Suprapubic skin (tissue), 4 donors: ENCODE measurements at regions not wholly inside any gene's neighbourhood (a gene's known extent, or its start where the extent isn't known, plus 50 kb on each side); places are given as distances from the start of the nearest gene placed in this dataset.

Experiments
- DNase-seq, 2 donors: peaks; one replicate each; pipeline ENCODE4 v3.0.0-alpha.2; 2019; ENCODE audit warnings: low spot score in 2 of 2
- H3K27ac ChIP-seq: fragments of 200-600 bp; sonication (generic); one replicate; pipeline ENCODE4 v1.5.1; 2019
- H3K27me3 ChIP-seq: fragments of 200-600 bp; sonication (generic); one replicate; pipeline ENCODE4 v1.5.1; 2019
- H3K36me3 ChIP-seq: fragments of 200-600 bp; sonication (generic); one replicate; pipeline ENCODE4 v1.5.1; 2019
- H3K4me1 ChIP-seq: fragments of 200-600 bp; sonication (generic); one replicate; pipeline ENCODE4 v1.5.1; 2019
- H3K4me3 ChIP-seq: fragments of 200-600 bp; sonication (generic); one replicate; pipeline ENCODE4 v1.5.1; 2019; ENCODE audit warnings: mild to moderate bottlenecking
- H3K9me3 ChIP-seq: fragments of 200-600 bp; sonication (generic); one replicate; pipeline ENCODE4 v1.5.1; 2019
- CTCF ChIP-seq, 2 donors: fragments of 200-600 bp in 1 of 2; fragments of 450-650 bp in 1 of 2; sonication (generic) in 1 of 2; IDR thresholded peaks; one replicate each; pipeline ENCODE4 v1.5.1; 2016 to 2019; ENCODE audit warnings: antibody characterized with exemption in 2 of 2, mild to moderate bottlenecking in 1 of 2, moderate library complexity in 1 of 2
- EP300 ChIP-seq: sonication (generic); formaldehyde crosslinking; IDR thresholded peaks from one replicate; pipeline ENCODE4 v1.6.1; 2017; ENCODE audit warnings: antibody characterized with exemption
- POLR2A ChIP-seq, 2 donors: fragments of 450-650 bp; IDR thresholded peaks; one replicate each; pipeline ENCODE4 v1.6.1; 2017; ENCODE audit warnings: antibody characterized with exemption in 2 of 2, mild to moderate bottlenecking in 2 of 2, moderate library complexity in 2 of 2
- POLR2AphosphoS5 ChIP-seq, 3 donors: sonication (generic); formaldehyde crosslinking; IDR thresholded peaks; one replicate each; pipeline ENCODE4 v1.6.1; 2017; ENCODE audit warnings: antibody characterized with exemption in 3 of 3
- WGBS: methylation state at CpG from one replicate; pipeline ENCODE4 v1.1.5; 2018; 5-methylcytosine and 5-hydroxymethylcytosine counted together

GRCh38 chr6:133834472-133835170 is 54.3 kb upstream of the TCF21 start:
- 81% methylated on average over 2 of the region's 2 CpGs for WGBS
- Histone ChIP-seq H3K4me3 (no peak overlapping the region), H3K4me1 (peaks cover 5% of the 10 kb centered on the region), H3K36me3 (no peaks in the 10 kb centered on the region), H3K27ac (no peak overlapping the region), H3K27me3 (peaks cover 12% of the 10 kb centered on the region), H3K9me3 (no peaks in the 10 kb centered on the region)
- TF ChIP-seq CTCF (IDR thresholded peaks at IDR 0.05) (no peak), POLR2AphosphoS5 (IDR thresholded peaks at IDR 0.05) (no peak), POLR2A (IDR thresholded peaks at IDR 0.05) (no peak), EP300 (no peak)
- no peak for DNase-seq

GRCh38 chr6:133835901-133836300 is 53.0 kb upstream of the TCF21 start:
- 87% methylated on average over 4 of the region's 4 CpGs for WGBS
- peaks cover 5% of the 10 kb centered on the region for H3K4me1 ChIP-seq
- H3K9me3 ChIP-seq, result no peaks in the 10 kb centered on the region
- no peak for TF ChIP-seq EP300
- no peak for TF ChIP-seq POLR2A (IDR thresholded peaks at IDR 0.05)
- TF ChIP-seq POLR2AphosphoS5 (IDR thresholded peaks at IDR 0.05), result no peak
- TF ChIP-seq CTCF (IDR thresholded peaks at IDR 0.05), result no peak
- H3K4me3 ChIP-seq, result no peak overlapping the region
- H3K27me3 ChIP-seq, result peaks cover 9% of the 10 kb centered on the region
- no peaks in the 10 kb centered on the region for H3K36me3 ChIP-seq
- no peak overlapping the region for H3K27ac ChIP-seq
- no peak for DNase-seq

GRCh38 chr6:133837801-133838349 is 51.0 kb upstream of the TCF21 start:
- Histone ChIP-seq H3K4me3 (peak overlapping the region; percentile 47), H3K9me3 (no peaks in the 10 kb centered on the region), H3K27ac (no peak overlapping the region), H3K36me3 (no peaks in the 10 kb centered on the region), H3K4me1 (peaks cover 5% of the 10 kb centered on the region), H3K27me3 (peaks cover 9% of the 10 kb centered on the region)
- TF ChIP-seq POLR2AphosphoS5 (IDR thresholded peaks at IDR 0.05) (no peak), POLR2A (IDR thresholded peaks at IDR 0.05) (no peak), EP300 (no peak), CTCF (IDR thresholded peaks at IDR 0.05) (peak; percentile 13 to 66)
- no peak for DNase-seq
- WGBS, result 7% methylated on average over 18 of the region's 30 CpGs
